Gastroesophageal sphincter (tissue), 4 donors: ENCODE measurements at regions not wholly inside any gene's neighbourhood (a gene's known extent, or its start where the extent isn't known, plus 50 kb on each side); places are given as distances from the start of the nearest gene placed in this dataset.

Experiments
- ATAC-seq: fragments of 150-250 bp; one replicate; pipeline ENCODE4 v1.9.1; 2016; ENCODE audit warnings: mild to moderate bottlenecking, moderate library complexity
- H3K27ac ChIP-seq, 4 donors: fragments of 200-600 bp; sonication (generic) in 3 of 4; 1 replicate in 3 of 4; 2 replicates in 1 of 4; pipeline ENCODE4 v1.5.1; 2016 to 2019
- H3K27me3 ChIP-seq: fragments of 200-600 bp; sonication (generic); one replicate; pipeline ENCODE4 v1.5.1; 2019
- H3K36me3 ChIP-seq, 2 donors: fragments of 200-600 bp; sonication (generic); one replicate each; pipeline ENCODE4 v1.5.1; 2019; ENCODE audit warnings: control low read depth in 1 of 2
- H3K4me1 ChIP-seq, 3 donors: fragments of 200-600 bp; sonication (generic); 1 replicate in 2 of 3; 2 replicates in 1 of 3; pipeline ENCODE4 v1.5.1; 2016 to 2019; ENCODE audit warnings: control low read depth in 2 of 3
- H3K4me3 ChIP-seq, 2 donors: fragments of 200-600 bp; sonication (generic); one replicate each; pipeline ENCODE4 v1.5.1; 2019; ENCODE audit warnings: mild to moderate bottlenecking in 1 of 2, moderate library complexity in 1 of 2
- H3K9me3 ChIP-seq, 3 donors: fragments of 200-600 bp; sonication (generic); one replicate each; pipeline ENCODE4 v1.5.1; 2017 to 2019; ENCODE audit warnings: control low read depth in 2 of 3
- EP300 ChIP-seq: sonication (generic); formaldehyde crosslinking; IDR thresholded peaks from one replicate; pipeline ENCODE4 v1.6.1; 2017; ENCODE audit warnings: antibody characterized with exemption, mild to moderate bottlenecking
- POLR2A ChIP-seq, 2 donors: fragments of 450-650 bp; IDR thresholded peaks; one replicate each; pipeline ENCODE4 v1.6.1; 2017; ENCODE audit warnings: antibody characterized with exemption in 2 of 2, mild to moderate bottlenecking in 2 of 2, moderate library complexity in 1 of 2
- POLR2AphosphoS5 ChIP-seq: sonication (generic); formaldehyde crosslinking; IDR thresholded peaks from one replicate; pipeline ENCODE4 v1.6.1; 2017; ENCODE audit warnings: antibody characterized with exemption
- WGBS, 2 donors: methylation state at CpG; one replicate each; pipeline ENCODE4 v1.1.5; 2018; ENCODE audit warnings: low coverage in 1 of 2; 5-methylcytosine and 5-hydroxymethylcytosine counted together
- TF ChIP-seq, protein P1 (sequence below), 4 experiments: fragments of 200-600 bp in 2 of 4; fragments of 450-650 bp in 2 of 4; sonication (generic) in 1 of 4; IDR thresholded peaks; one replicate each; pipeline ENCODE4 v1.5.1; 2017 to 2019; ENCODE audit warnings: antibody characterized with exemption in 4 of 4, mild to moderate bottlenecking in 2 of 4, moderate library complexity in 2 of 4

DNA sequence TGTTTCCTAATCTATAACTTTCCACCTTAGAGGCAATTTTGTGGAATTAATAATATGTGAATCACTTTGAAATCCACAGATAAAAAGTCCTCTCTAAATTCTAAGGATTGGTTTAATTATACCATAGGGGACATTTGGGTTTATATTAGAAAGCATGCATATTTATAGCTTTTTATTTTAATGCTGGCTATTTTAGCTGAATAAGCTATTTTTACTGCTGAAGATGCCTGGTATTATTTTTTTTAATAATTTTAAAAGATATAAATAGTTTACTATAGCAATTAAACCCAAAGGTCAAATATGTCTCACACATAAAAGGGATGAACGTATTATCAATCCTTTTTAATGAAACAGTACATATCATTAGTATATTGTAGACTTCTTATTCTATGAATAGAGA lies 415.4 kb downstream of the MAGEB5 start:
- Histone ChIP-seq H3K4me1 (no peaks in the 10 kb centered on the region), H3K27ac (no peak overlapping the region), H3K9me3 (no peaks in the 10 kb centered on the region), H3K36me3 (no peaks in the 10 kb centered on the region), H3K27me3 (no peaks in the 10 kb centered on the region), H3K4me3 (no peak overlapping the region)
- no peak for ATAC-seq
- 36 to 65% methylated on average over 1 of the region's 1 CpG for WGBS, 2 donors
- TF ChIP-seq, protein P1, sequence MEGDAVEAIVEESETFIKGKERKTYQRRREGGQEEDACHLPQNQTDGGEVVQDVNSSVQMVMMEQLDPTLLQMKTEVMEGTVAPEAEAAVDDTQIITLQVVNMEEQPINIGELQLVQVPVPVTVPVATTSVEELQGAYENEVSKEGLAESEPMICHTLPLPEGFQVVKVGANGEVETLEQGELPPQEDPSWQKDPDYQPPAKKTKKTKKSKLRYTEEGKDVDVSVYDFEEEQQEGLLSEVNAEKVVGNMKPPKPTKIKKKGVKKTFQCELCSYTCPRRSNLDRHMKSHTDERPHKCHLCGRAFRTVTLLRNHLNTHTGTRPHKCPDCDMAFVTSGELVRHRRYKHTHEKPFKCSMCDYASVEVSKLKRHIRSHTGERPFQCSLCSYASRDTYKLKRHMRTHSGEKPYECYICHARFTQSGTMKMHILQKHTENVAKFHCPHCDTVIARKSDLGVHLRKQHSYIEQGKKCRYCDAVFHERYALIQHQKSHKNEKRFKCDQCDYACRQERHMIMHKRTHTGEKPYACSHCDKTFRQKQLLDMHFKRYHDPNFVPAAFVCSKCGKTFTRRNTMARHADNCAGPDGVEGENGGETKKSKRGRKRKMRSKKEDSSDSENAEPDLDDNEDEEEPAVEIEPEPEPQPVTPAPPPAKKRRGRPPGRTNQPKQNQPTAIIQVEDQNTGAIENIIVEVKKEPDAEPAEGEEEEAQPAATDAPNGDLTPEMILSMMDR (IDR thresholded peaks at IDR 0.05): no peak
- TF ChIP-seq EP300 (no peak), POLR2AphosphoS5 (no peak), POLR2A (IDR thresholded peaks at IDR 0.05) (no peak)

DNA sequence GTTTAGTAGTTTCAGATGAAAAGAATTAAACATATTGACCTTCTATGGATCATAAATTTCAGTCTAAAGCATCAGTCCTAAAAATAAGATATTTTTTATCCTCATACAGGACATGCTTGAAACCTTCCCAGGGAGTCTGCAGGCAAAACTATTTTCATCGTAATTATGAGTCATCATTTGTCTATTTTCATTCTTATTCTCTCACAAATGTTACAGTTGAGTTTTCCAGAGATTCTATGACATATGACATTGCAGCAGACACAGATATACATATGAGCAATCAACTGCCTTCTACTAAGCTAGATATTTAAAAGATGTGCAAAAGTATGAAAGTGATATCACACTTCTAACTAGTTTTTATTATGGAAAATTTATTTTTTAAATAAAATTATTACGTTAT lies 398.0 kb downstream of the MAGEB5 start:
- Histone ChIP-seq H3K4me3 (no peak overlapping the region), H3K36me3 (no peaks in the 10 kb centered on the region), H3K27ac (no peak overlapping the region), H3K9me3 (no peaks in the 10 kb centered on the region), H3K27me3 (no peaks in the 10 kb centered on the region), H3K4me1 (no peaks in the 10 kb centered on the region)
- WGBS, 2 donors: 55 to 66% methylated on average over 2 of the region's 2 CpGs
- no peak for ATAC-seq
- TF ChIP-seq, protein P1 (IDR thresholded peaks at IDR 0.05): no peak

DNA sequence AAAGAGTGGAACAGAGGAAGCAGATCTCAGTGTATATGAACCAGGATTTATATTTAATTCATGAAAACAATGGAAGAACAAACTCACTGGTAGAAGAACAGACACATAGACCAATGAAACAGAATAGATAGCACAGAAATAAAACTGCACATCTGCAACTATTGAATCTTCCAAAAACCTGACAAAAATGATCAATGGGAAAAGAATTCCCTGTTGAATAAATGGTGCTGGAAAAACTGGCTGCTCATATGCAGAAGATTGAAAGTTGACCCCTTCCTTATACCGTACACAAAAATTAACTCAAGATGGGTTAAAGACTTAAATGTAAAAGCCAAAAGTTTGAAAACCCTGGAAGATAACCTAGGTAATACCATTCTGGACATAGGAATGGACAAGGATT lies 391.0 kb downstream of the MAGEB5 start:
- WGBS, 2 donors: 67% methylated on average over 1 of the region's 1 CpG; no CpG with 5 or more reads in 1 of the 2 donors
- Histone ChIP-seq H3K27me3 (no peaks in the 10 kb centered on the region), H3K4me3 (no peak overlapping the region), H3K9me3 (no peaks in the 10 kb centered on the region), H3K36me3 (no peaks in the 10 kb centered on the region), H3K4me1 (no peaks in the 10 kb centered on the region), H3K27ac (no peak overlapping the region)
- no peak for ATAC-seq
- TF ChIP-seq POLR2AphosphoS5: no peak
- no peak for TF ChIP-seq POLR2A (IDR thresholded peaks at IDR 0.05)
- TF ChIP-seq, protein P1 (IDR thresholded peaks at IDR 0.05): no peak
- TF ChIP-seq EP300: no peak

DNA sequence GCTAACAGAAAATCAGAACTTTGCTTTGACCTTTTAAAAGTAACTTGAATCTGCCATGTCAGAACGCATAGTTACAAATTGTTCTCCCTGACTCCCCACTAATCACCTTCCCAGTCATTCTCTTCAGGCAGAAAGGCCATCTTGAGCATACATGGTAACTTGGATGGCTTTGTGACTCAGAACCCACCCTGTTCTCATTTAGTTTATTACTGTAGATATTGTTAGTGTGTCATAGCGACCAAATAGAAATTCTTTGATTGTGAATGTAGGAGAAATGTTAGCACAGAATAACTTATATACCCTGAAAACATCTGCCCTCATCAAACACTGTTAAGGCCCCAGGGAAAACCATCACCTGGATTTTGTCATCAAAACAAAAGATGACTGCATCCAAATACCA lies 382.0 kb downstream of the MAGEB5 start:
- no peaks in the 10 kb centered on the region for H3K9me3 ChIP-seq
- no peak overlapping the region for H3K4me3 ChIP-seq
- no peaks in the 10 kb centered on the region for H3K27me3 ChIP-seq
- no peak for TF ChIP-seq POLR2A (IDR thresholded peaks at IDR 0.05)
- TF ChIP-seq, protein P1 (IDR thresholded peaks at IDR 0.05): no peak
- TF ChIP-seq EP300: no peak
- TF ChIP-seq POLR2AphosphoS5: no peak
- H3K27ac ChIP-seq: no peak overlapping the region
- H3K4me1 ChIP-seq: no peaks in the 10 kb centered on the region
- no peak for ATAC-seq
- no peaks in the 10 kb centered on the region for H3K36me3 ChIP-seq
- WGBS, 2 donors: 34 to 57% methylated on average over 1 to 2 of the region's 2 CpGs

DNA sequence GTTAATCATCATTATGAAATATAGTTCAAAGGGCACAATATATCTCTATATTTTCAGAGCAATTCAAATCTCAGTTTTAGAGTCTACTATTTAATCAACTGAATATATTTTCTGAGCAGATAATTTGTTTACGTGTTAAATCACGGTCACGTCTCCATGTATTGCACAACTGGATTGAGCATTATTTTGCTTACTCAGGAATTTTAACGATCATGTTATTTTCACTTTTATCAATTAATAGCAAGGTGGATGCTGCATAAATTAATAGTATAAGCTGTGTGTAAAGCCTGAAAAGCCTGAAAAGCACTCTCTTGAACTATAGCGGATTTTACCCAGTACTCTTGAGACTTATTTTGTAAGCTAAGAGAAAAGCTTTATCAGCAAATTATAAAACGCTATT lies 374.9 kb downstream of the MAGEB5 start:
- no peaks in the 10 kb centered on the region for H3K36me3 ChIP-seq
- no peaks in the 10 kb centered on the region for H3K27me3 ChIP-seq
- TF ChIP-seq EP300 (no peak), POLR2A (IDR thresholded peaks at IDR 0.05) (no peak), POLR2AphosphoS5 (no peak)
- TF ChIP-seq, protein P1 (IDR thresholded peaks at IDR 0.05): no peak
- no peak overlapping the region for H3K27ac ChIP-seq
- H3K4me3 ChIP-seq: no peak overlapping the region
- no peak for ATAC-seq
- no peaks in the 10 kb centered on the region for H3K9me3 ChIP-seq
- no peaks in the 10 kb centered on the region for H3K4me1 ChIP-seq
- 71 to 73% methylated on average over 4 to 6 of the region's 6 CpGs for WGBS, 2 donors
